Gastrocnemius medialis (tissue), 4 donors: ENCODE measurements at regions not wholly inside any gene's neighbourhood (a gene's known extent, or its start where the extent isn't known, plus 50 kb on each side); places are given as distances from the start of the nearest gene placed in this dataset.

Experiments used
- POLR2A ChIP-seq, 2 donors: fragments of 450-650 bp; IDR thresholded peaks; one replicate each; pipeline ENCODE4 v1.6.1; 2017; ENCODE audit warnings: antibody characterized with exemption in 2 of 2, mild to moderate bottlenecking in 2 of 2, moderate library complexity in 2 of 2
- TF ChIP-seq, protein P1 (sequence below), 5 experiments: fragments of 450-650 bp in 3 of 5; fragments of 200-600 bp in 2 of 5; sonication (generic) in 2 of 5; IDR thresholded peaks in 4 of 5; conservative IDR thresholded peaks in 1 of 5; 1 replicate in 4 of 5; 2 replicates in 1 of 5; pipeline ENCODE4 v1.5.1; 2016 to 2019; ENCODE audit warnings: antibody characterized with exemption in 5 of 5, mild to moderate bottlenecking in 3 of 5, moderate library complexity in 3 of 5

GRCh38 chr6:134379599-134379998 lies 61.7 kb upstream of the SGK1 start:
- TF ChIP-seq, protein P1, sequence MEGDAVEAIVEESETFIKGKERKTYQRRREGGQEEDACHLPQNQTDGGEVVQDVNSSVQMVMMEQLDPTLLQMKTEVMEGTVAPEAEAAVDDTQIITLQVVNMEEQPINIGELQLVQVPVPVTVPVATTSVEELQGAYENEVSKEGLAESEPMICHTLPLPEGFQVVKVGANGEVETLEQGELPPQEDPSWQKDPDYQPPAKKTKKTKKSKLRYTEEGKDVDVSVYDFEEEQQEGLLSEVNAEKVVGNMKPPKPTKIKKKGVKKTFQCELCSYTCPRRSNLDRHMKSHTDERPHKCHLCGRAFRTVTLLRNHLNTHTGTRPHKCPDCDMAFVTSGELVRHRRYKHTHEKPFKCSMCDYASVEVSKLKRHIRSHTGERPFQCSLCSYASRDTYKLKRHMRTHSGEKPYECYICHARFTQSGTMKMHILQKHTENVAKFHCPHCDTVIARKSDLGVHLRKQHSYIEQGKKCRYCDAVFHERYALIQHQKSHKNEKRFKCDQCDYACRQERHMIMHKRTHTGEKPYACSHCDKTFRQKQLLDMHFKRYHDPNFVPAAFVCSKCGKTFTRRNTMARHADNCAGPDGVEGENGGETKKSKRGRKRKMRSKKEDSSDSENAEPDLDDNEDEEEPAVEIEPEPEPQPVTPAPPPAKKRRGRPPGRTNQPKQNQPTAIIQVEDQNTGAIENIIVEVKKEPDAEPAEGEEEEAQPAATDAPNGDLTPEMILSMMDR (IDR thresholded peaks at IDR 0.05 in 4 of 5, conservative IDR thresholded peaks at IDR 0.05 in 1 of 5), result no peak
- TF ChIP-seq POLR2A (IDR thresholded peaks at IDR 0.05), result no peak
